Keratinocyte (primary cell): ENCODE measurements at regions not wholly inside any gene's neighbourhood (a gene's known extent, or its start where the extent isn't known, plus 50 kb on each side); places are given as distances from the start of the nearest gene placed in this dataset.

Source experiments
- DNase-seq: peaks from one replicate; pipeline ENCODE4 v3.0.0-alpha.2; 2011; ENCODE audit warnings: low read depth, missing footprints, low spot score
- FAIRE-seq: peaks from 2 replicates; lab custom pipeline; 2011; peaks lifted over from hg19 to GRCh38; lab: Jason Lieb, UNC
- H2AFZ ChIP-seq: 2 replicates; pipeline ENCODE4 v1.6.0; 2012; ENCODE audit warnings: low read length, control low read depth, inconsistent platforms; ENCODE audit not compliant: control insufficient read depth
- H3K27ac ChIP-seq: 2 replicates; pipeline ENCODE4 v1.5.1; 2011; ENCODE audit warnings: low read length; ENCODE audit not compliant: control insufficient read depth, insufficient read depth
- H3K27me3 ChIP-seq: 3 replicates; pipeline ENCODE4 v1.6.0; 2011; ENCODE audit warnings: low read length; ENCODE audit not compliant: control insufficient read depth, insufficient read depth; ENCODE audit errors: extremely low read depth
- H3K36me3 ChIP-seq, 2 experiments: 2 replicates in 1 of 2; 3 replicates in 1 of 2; pipeline ENCODE4 v1.5.1; 2011; ENCODE audit warnings: low read length in 2 of 2, mild to moderate bottlenecking in 1 of 2; ENCODE audit not compliant: control insufficient read depth in 2 of 2, insufficient read depth in 2 of 2; ENCODE audit errors: extremely low read depth in 1 of 2
- H3K4me1 ChIP-seq: 3 replicates; pipeline ENCODE4 v1.5.1; 2011; ENCODE audit warnings: low read length; ENCODE audit not compliant: control insufficient read depth, insufficient read depth; ENCODE audit errors: extremely low read depth
- H3K4me2 ChIP-seq: 3 replicates; pipeline ENCODE4 v1.6.0; 2011; ENCODE audit warnings: low read depth, low read length; ENCODE audit not compliant: control insufficient read depth, insufficient read depth; ENCODE audit errors: extremely low read depth
- H3K4me3 ChIP-seq, 3 experiments: fragments of 200-600 bp in 1 of 3; sonication (generic) in 1 of 3; 2 replicates in 2 of 3; 3 replicates in 1 of 3; pipeline ENCODE4 v1.5.1; 2011 to 2016; ENCODE audit warnings: low read length in 3 of 3, mild to moderate bottlenecking in 3 of 3, control low read depth in 2 of 3, inconsistent platforms in 1 of 3, low read depth in 1 of 3, mixed read lengths in 1 of 3, mixed run types in 1 of 3, moderate library complexity in 1 of 3; ENCODE audit not compliant: control insufficient read depth in 2 of 3, insufficient read depth in 2 of 3; ENCODE audit errors: extremely low read depth in 1 of 3
- H3K79me2 ChIP-seq: 2 replicates; pipeline ENCODE4 v1.6.0; 2012; ENCODE audit warnings: low read length; ENCODE audit not compliant: control insufficient read depth, insufficient read depth
- H3K9ac ChIP-seq: 3 replicates; pipeline ENCODE4 v1.6.0; 2011; ENCODE audit warnings: low read length; ENCODE audit not compliant: control insufficient read depth, insufficient read depth; ENCODE audit errors: extremely low read depth
- H3K9me1 ChIP-seq: 3 replicates; pipeline ENCODE4 v1.6.0; 2011; ENCODE audit warnings: low read length; ENCODE audit not compliant: control insufficient read depth, insufficient read depth; ENCODE audit errors: extremely low read depth
- H3K9me3 ChIP-seq: 2 replicates; pipeline ENCODE4 v1.5.1; 2012; ENCODE audit warnings: low read depth, low read length; ENCODE audit not compliant: control insufficient read depth
- H4K20me1 ChIP-seq: 3 replicates; pipeline ENCODE4 v1.6.0; 2011; ENCODE audit warnings: low read length; ENCODE audit not compliant: control insufficient read depth, insufficient read depth; ENCODE audit errors: extremely low read depth
- CTCF ChIP-seq, 3 experiments: IDR thresholded peaks in 1 of 3; conservative IDR thresholded peaks in 1 of 3; optimal IDR thresholded peaks in 1 of 3; 2 replicates in 2 of 3; 3 replicates in 1 of 3; pipeline versions ENCODE3 to v1.5.1; 2011; ENCODE audit warnings: low read length in 3 of 3, mild to moderate bottlenecking in 3 of 3, moderate library complexity in 2 of 3, control low read depth in 1 of 3, inconsistent platforms in 1 of 3; ENCODE audit not compliant: insufficient read depth in 2 of 3; ENCODE audit errors: extremely low read depth in 1 of 3
- EZH2 ChIP-seq: IDR thresholded peaks from one replicate; pipeline ENCODE4 v1.6.1; 2012; ENCODE audit warnings: inconsistent platforms, mild to moderate bottlenecking, low read length, moderate library complexity
- dilution Hi-C: fragments of 300-500 bp; cut with MboI; formaldehyde crosslinking; loops from one replicate; pipeline ENCODE4 v1.7.0; 2020; ENCODE audit warnings: low sequenced_read_pairs; ENCODE audit not compliant: extremely low pct_ligation_motif_present

GRCh38 chr12:75638792-75639191, 127.4 kb upstream of the KRR1 start:
- dilution Hi-C loops, result no loop called here
- H4K20me1 ChIP-seq, result no peaks in the 10 kb centered on the region
- no peaks in the 10 kb centered on the region for H3K79me2 ChIP-seq
- H3K4me2 ChIP-seq, result no peak overlapping the region
- H2AFZ ChIP-seq, result no peak overlapping the region
- H3K4me3 ChIP-seq, result no peak overlapping the region
- H3K27ac ChIP-seq, result no peak overlapping the region
- H3K9me3 ChIP-seq, result no peaks in the 10 kb centered on the region
- DNase-seq (no peak), FAIRE-seq (no peak)
- H3K27me3 ChIP-seq, result no peaks in the 10 kb centered on the region
- no peaks in the 10 kb centered on the region for H3K9me1 ChIP-seq
- no peak overlapping the region for H3K9ac ChIP-seq
- H3K4me1 ChIP-seq, result peaks cover 43% of the 10 kb centered on the region
- H3K36me3 ChIP-seq, result no peaks in the 10 kb centered on the region
- TF ChIP-seq EZH2 (no peak), CTCF (optimal IDR thresholded peaks at IDR 0.05 in 1 of 3, IDR thresholded peaks at IDR 0.05 in 1 of 3, conservative IDR thresholded peaks at IDR 0.05 in 1 of 3; ENCODE audit: extremely low read depth in 1 of 3, insufficient read depth in 2 of 3, low read length in 3 of 3) (no peak)

- no peak for TF ChIP-seq EZH2
- TF ChIP-seq CTCF (optimal IDR thresholded peaks at IDR 0.05 in 1 of 3, IDR thresholded peaks at IDR 0.05 in 1 of 3, conservative IDR thresholded peaks at IDR 0.05 in 1 of 3; ENCODE audit: extremely low read depth in 1 of 3, insufficient read depth in 2 of 3, low read length in 3 of 3), result no peak
- Histone ChIP-seq H3K79me2 (no peaks in the 10 kb centered on the region), H3K4me2 (no peak overlapping the region), H3K27me3 (no peaks in the 10 kb centered on the region), H3K9ac (no peak overlapping the region), H3K9me1 (no peaks in the 10 kb centered on the region), H3K36me3 (no peaks in the 10 kb centered on the region), H4K20me1 (no peaks in the 10 kb centered on the region), H2AFZ (no peak overlapping the region), H3K4me3 (no peak overlapping the region), H3K27ac (no peak overlapping the region), H3K4me1 (peaks cover 32% of the 10 kb centered on the region), H3K9me3 (no peaks in the 10 kb centered on the region)
- FAIRE-seq, result no peak
- dilution Hi-C loops, result no loop called here
- no peak for DNase-seq
Observed at GRCh38 chr12:75636607-75637006, 125.2 kb upstream of the KRR1 start.
